OCI-LY7 (cell line): ENCODE measurements at regions not wholly inside any gene's neighbourhood (a gene's known extent, or its start where the extent isn't known, plus 50 kb on each side); places are given as distances from the start of the nearest gene placed in this dataset.

Source experiments
- BruUV-seq: library from RNA; stranded (reverse); fragments of 400-500 nt; replicated peaks from 2 replicates; lab custom pipeline; 2021; lab: Mats Ljungman, UMichigan
- CTCF ChIA-PET: fragments of 300-600 bp; sonication (Branson Sonifier 250); formaldehyde crosslinking; loops from one replicate; lab custom pipeline; 2022; ENCODE audit warnings: antibody characterized with exemption; ENCODE audit not compliant: unreplicated experiment; lab: Charles Lee
- POLR2A ChIA-PET: fragments of 300-600 bp; sonication (Branson Sonifier 250); formaldehyde crosslinking; loops from one replicate; lab custom pipeline; 2022; ENCODE audit warnings: antibody characterized with exemption; lab: Charles Lee
- DNase-seq: peaks from one replicate; pipeline ENCODE4 v3.0.0-alpha.2; 2015; ENCODE audit warnings: low spot score
- H2AFZ ChIP-seq: fragments of 200-600 bp; sonication (generic), shearing (Covaris generic); 2 replicates; pipeline ENCODE4 v1.6.1; 2014; ENCODE audit warnings: mild to moderate bottlenecking, antibody characterized with exemption, low read length, moderate library complexity
- H3K27ac ChIP-seq: fragments of 200-600 bp; sonication (generic); 2 replicates; pipeline ENCODE4 v1.5.1; 2014; ENCODE audit warnings: mixed run types, low read depth, mild to moderate bottlenecking, moderate library complexity, low read length, inconsistent platforms; ENCODE audit not compliant: poor library complexity, severe bottlenecking
- H3K36me3 ChIP-seq: fragments of 200-600 bp; sonication (generic); 2 replicates; pipeline ENCODE4 v1.6.1; 2014; ENCODE audit warnings: mild to moderate bottlenecking, antibody characterized with exemption, low read length, moderate library complexity, mixed read lengths; ENCODE audit not compliant: insufficient read depth
- H3K4me1 ChIP-seq: fragments of 200-600 bp; sonication (generic); 2 replicates; pipeline ENCODE4 v1.5.1; 2014; ENCODE audit warnings: mild to moderate bottlenecking, low read length; ENCODE audit not compliant: insufficient read depth, poor library complexity, severe bottlenecking
- H3K4me2 ChIP-seq: fragments of 200-600 bp; sonication (generic); 2 replicates; pipeline ENCODE4 v1.6.1; 2014; ENCODE audit warnings: mild to moderate bottlenecking, low read length
- H3K4me3 ChIP-seq: fragments of 200-600 bp; sonication (generic); 2 replicates; pipeline ENCODE4 v1.5.1; 2014; ENCODE audit warnings: mild to moderate bottlenecking, low read depth, low read length; ENCODE audit not compliant: poor library complexity, severe bottlenecking
- H3K79me2 ChIP-seq: fragments of 200-600 bp; sonication (generic); 2 replicates; pipeline ENCODE4 v1.6.1; 2016; ENCODE audit warnings: low read depth, mild to moderate bottlenecking, low read length, moderate library complexity, mixed read lengths; ENCODE audit not compliant: insufficient read depth
- H3K9me2 ChIP-seq: fragments of 200-600 bp; sonication (generic); 2 replicates; pipeline ENCODE4 v1.6.1; 2016; ENCODE audit warnings: mild to moderate bottlenecking, low read length, mixed read lengths; ENCODE audit not compliant: insufficient read depth
- H3K9me3 ChIP-seq: fragments of 200-600 bp; sonication (generic); 2 replicates; pipeline ENCODE4 v1.6.1; 2014; ENCODE audit warnings: mild to moderate bottlenecking, mixed run types, low read length, mixed read lengths
- H4K20me1 ChIP-seq: fragments of 200-600 bp; sonication (generic); 2 replicates; pipeline ENCODE4 v1.6.1; 2014; ENCODE audit warnings: mild to moderate bottlenecking, antibody characterized with exemption, low read length, moderate library complexity, mixed read lengths; ENCODE audit not compliant: insufficient read depth
- EZH2phosphoT487 ChIP-seq: fragments of 200-600 bp; sonication (generic); IDR thresholded peaks from 2 replicates; pipeline ENCODE4 v1.6.1; 2018; ENCODE audit warnings: low read depth, borderline replicate concordance, mild to moderate bottlenecking, mixed run types, antibody characterized with exemption, low read length, moderate library complexity, mixed read lengths
- intact Hi-C: fragments of 100-400 bp; cut with micrococcal nuclease; formaldehyde crosslinking; loops from one replicate; pipeline ENCODE4 v1.10.0; 2022; ENCODE audit not compliant: unreplicated experiment
- TF ChIP-seq, protein P1 (sequence below): fragments of 200-600 bp; sonication (generic); conservative IDR thresholded peaks from 2 replicates; pipeline ENCODE4 v1.5.1; 2014; ENCODE audit warnings: mild to moderate bottlenecking, antibody characterized with exemption, low read length, moderate library complexity, mixed read lengths

DNA sequence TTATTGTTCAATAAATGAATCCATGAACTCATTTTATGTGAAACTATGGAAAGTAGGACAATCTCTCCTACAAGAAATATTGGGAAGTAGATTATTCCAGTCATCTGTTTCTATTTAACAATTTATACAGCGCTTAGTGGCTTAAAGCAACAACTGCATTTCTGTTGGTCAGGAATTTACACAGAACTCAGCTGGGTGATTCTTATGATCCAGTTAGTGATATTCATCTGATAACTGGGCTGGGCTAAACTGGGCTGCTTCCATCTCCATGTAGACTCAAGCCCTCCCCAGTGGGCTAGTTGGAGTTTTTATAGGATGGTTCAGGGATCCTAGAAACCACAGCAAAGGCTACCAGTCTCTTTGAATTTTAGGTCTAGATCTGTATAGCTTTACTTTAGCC, 497.9 kb upstream of the NEGR1 start:
- no peaks in the 10 kb centered on the region for H3K4me1 ChIP-seq
- DNase-seq, result no peak
- ChIA-PET POLR2A (no interaction called here), CTCF (no interaction called here)
- no peak overlapping the region for H2AFZ ChIP-seq
- no peaks in the 10 kb centered on the region for H3K9me2 ChIP-seq
- no peaks in the 10 kb centered on the region for H4K20me1 ChIP-seq
- no TSS peak for BruUV-seq
- no peak overlapping the region for H3K27ac ChIP-seq
- no peak overlapping the region for H3K4me2 ChIP-seq
- TF ChIP-seq EZH2phosphoT487, result no peak
- TF ChIP-seq, protein P1, sequence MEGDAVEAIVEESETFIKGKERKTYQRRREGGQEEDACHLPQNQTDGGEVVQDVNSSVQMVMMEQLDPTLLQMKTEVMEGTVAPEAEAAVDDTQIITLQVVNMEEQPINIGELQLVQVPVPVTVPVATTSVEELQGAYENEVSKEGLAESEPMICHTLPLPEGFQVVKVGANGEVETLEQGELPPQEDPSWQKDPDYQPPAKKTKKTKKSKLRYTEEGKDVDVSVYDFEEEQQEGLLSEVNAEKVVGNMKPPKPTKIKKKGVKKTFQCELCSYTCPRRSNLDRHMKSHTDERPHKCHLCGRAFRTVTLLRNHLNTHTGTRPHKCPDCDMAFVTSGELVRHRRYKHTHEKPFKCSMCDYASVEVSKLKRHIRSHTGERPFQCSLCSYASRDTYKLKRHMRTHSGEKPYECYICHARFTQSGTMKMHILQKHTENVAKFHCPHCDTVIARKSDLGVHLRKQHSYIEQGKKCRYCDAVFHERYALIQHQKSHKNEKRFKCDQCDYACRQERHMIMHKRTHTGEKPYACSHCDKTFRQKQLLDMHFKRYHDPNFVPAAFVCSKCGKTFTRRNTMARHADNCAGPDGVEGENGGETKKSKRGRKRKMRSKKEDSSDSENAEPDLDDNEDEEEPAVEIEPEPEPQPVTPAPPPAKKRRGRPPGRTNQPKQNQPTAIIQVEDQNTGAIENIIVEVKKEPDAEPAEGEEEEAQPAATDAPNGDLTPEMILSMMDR, result no peak
- no peaks in the 10 kb centered on the region for H3K36me3 ChIP-seq
- intact Hi-C loops, result no loop called here
- no peaks in the 10 kb centered on the region for H3K79me2 ChIP-seq
- H3K9me3 ChIP-seq, result no peaks in the 10 kb centered on the region
- no peak overlapping the region for H3K4me3 ChIP-seq

DNA sequence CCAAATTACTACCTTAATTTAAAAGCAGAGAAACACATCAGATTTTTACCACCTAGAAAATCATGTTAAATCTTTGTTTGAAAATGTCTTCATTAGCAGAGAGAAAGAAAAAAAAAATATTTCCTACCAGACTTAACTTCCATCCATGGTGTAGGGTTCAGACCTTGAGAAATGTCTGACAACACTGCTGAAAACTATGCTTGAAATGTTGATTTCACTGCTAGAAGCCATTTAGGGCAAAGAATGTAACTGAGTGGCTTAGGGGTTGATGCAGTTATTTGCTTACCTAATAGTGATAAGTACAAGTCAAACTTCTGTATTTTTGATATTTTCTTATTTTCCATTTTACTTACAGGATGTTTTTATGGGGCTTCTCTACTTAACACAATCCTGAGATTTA, 495.6 kb upstream of the NEGR1 start:
- Histone ChIP-seq H3K4me2 (no peak overlapping the region), H3K4me3 (no peak overlapping the region), H3K36me3 (no peaks in the 10 kb centered on the region), H4K20me1 (no peaks in the 10 kb centered on the region), H3K4me1 (no peaks in the 10 kb centered on the region), H3K9me3 (no peaks in the 10 kb centered on the region), H2AFZ (no peak overlapping the region), H3K27ac (no peak overlapping the region), H3K79me2 (no peaks in the 10 kb centered on the region), H3K9me2 (no peaks in the 10 kb centered on the region)
- ChIA-PET CTCF (no interaction called here), POLR2A (no interaction called here)
- TF ChIP-seq, protein P1, result no peak
- no peak for TF ChIP-seq EZH2phosphoT487
- no peak for DNase-seq
- no TSS peak for BruUV-seq
- intact Hi-C loops, result no loop called here

DNA sequence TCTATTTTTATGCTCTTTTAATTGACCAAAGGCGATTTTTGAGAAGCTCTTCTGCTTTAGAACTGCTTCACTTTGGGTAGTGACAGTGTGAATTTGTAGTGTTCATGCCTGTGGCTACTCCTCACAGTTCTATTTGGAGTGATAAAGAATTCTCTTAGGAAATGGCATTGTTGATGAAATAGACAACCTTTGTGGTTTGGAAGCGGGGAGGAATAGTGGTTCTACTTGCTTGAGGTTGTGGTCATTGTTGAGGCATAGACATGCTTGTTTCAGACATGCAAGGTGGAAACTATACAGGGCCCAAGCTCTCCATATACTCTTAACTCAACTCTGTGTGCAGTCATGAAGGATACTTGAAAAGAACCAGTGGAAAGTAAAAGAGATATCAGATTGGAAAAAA, 481.1 kb upstream of the NEGR1 start:
- Histone ChIP-seq H2AFZ (no peak overlapping the region), H3K79me2 (no peaks in the 10 kb centered on the region), H3K4me3 (no peak overlapping the region), H3K27ac (no peak overlapping the region), H3K36me3 (no peaks in the 10 kb centered on the region), H3K4me1 (no peaks in the 10 kb centered on the region), H4K20me1 (no peaks in the 10 kb centered on the region), H3K4me2 (no peak overlapping the region), H3K9me2 (no peaks in the 10 kb centered on the region), H3K9me3 (no peaks in the 10 kb centered on the region)
- POLR2A ChIA-PET, result interaction anchor here (0.5 to 1.2 kb wide), 2 partner anchors 25 to 141 kb away, joined by 5 to 7 read pairs; no protein-coding TSS in a partner anchor
- DNase-seq, result no peak
- intact Hi-C loops, result no loop called here
- CTCF ChIA-PET, result no interaction called here
- no TSS peak for BruUV-seq
- no peak for TF ChIP-seq EZH2phosphoT487
- TF ChIP-seq, protein P1, result no peak
